ENCODE measurements at regions not wholly inside any gene's neighbourhood (a gene's known extent, or its start where the extent isn't known, plus 50 kb on each side); places are given as distances from the start of the nearest gene placed in this dataset.
A peak's percentile ranks its signal among the peaks of the same experiment; 100 is the strongest.
"Not testable (repeated sequence)": the region's sequence is repeated elsewhere in the genome, so short reads cannot be mapped to it uniquely, and the experiment has no call there.

DNA sequence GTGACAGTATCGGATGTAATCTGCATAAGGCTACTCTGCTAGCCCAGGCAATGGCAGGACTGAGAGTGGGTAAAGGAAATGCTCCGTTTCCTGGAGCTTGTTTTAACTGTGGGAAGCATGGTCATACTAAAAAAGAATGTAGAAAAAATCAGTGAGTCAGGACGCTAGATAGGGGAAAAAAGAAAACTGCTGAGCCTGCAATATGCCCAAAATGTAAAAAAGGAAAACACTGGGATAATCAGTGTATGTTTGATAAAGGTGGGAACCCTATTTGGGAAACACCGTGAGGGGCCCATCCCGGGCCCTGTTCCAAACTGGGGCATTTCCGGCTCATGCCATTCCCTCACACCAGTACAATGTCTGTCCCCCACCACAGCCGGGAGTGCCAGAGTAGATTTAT is 775.8 kb downstream of the ZPLD1 start:
- intact Hi-C loops (cut with DNase I), result no loop called here
- peaks cover 0 to 6% of the 10 kb centered on the region in 2 donors for H3K9me3 ChIP-seq

DNA sequence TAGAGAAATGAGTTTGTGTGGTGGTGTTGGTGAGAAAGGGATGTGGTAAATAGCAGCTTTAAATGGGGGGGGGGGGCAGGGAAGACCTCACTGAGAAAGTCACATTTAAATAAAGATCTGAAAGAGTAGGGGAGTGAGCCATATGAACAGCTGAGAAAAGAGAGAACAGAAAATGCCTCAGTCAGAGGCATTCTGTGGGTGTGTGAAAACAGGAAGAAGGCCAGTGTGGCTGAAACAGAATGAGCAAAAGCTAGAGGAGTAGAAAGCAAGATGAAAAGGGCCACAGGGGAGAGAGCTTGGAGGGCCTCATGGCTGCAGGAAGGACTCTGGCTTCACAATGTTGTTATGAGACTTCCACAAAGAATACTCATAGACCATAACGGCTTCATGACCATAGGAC is 783.3 kb downstream of the ZPLD1 start:
- TF ChIP-seq, protein P1, sequence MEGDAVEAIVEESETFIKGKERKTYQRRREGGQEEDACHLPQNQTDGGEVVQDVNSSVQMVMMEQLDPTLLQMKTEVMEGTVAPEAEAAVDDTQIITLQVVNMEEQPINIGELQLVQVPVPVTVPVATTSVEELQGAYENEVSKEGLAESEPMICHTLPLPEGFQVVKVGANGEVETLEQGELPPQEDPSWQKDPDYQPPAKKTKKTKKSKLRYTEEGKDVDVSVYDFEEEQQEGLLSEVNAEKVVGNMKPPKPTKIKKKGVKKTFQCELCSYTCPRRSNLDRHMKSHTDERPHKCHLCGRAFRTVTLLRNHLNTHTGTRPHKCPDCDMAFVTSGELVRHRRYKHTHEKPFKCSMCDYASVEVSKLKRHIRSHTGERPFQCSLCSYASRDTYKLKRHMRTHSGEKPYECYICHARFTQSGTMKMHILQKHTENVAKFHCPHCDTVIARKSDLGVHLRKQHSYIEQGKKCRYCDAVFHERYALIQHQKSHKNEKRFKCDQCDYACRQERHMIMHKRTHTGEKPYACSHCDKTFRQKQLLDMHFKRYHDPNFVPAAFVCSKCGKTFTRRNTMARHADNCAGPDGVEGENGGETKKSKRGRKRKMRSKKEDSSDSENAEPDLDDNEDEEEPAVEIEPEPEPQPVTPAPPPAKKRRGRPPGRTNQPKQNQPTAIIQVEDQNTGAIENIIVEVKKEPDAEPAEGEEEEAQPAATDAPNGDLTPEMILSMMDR (IDR thresholded peaks at IDR 0.05), result no peak
- ATAC-seq (no peak), DNase-seq (no peak)
- Histone ChIP-seq H3K36me3 (no peaks in the 10 kb centered on the region), H3K27ac (no peak overlapping the region), H3K9me3 (peaks cover 0 to 6% of the 10 kb centered on the region in 2 donors), H3K4me1 (no peaks in the 10 kb centered on the region), H3K27me3 (no peaks in the 10 kb centered on the region), H3K4me3 (no peak overlapping the region)
- intact Hi-C loops (cut with DNase I), result no loop called here

More for the DNA sequence above, 775.8 kb downstream of the ZPLD1 start:
- no peaks in the 10 kb centered on the region for H3K36me3 ChIP-seq
- H3K4me3 ChIP-seq, result no peak overlapping the region
- ATAC-seq (no peak), DNase-seq (no peak)
- no peaks in the 10 kb centered on the region for H3K4me1 ChIP-seq
- TF ChIP-seq, protein P1 (IDR thresholded peaks at IDR 0.05), result no peak
- H3K27me3 ChIP-seq, result no peaks in the 10 kb centered on the region
- H3K27ac ChIP-seq, result no peak overlapping the region

DNA sequence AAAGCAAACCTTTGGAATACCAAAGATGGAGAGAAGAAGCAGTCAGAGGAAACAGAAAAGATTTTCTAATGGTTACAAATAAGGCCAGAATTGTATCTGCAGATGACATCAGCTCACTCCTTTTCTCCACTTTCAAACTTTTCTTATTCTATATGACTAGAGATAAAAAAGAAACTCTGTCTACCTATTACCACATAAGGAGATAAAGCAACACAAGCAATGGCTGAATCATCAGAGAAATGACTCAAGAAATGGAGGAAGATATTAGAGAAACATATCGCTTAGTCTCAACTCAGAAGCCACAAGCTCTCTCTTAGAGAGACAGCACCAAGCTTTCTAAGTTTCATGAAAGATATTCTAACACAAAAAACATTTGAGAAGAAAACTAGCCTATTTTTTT is 784.0 kb downstream of the ZPLD1 start:
- peaks cover 0 to 6% of the 10 kb centered on the region in 2 donors for H3K9me3 ChIP-seq
- no peaks in the 10 kb centered on the region for H3K4me1 ChIP-seq
- no peak overlapping the region for H3K4me3 ChIP-seq
- H3K27me3 ChIP-seq, result no peaks in the 10 kb centered on the region
- TF ChIP-seq, protein P1 (IDR thresholded peaks at IDR 0.05), result no peak
- intact Hi-C loops (cut with DNase I), result no loop called here
- H3K27ac ChIP-seq, result no peak overlapping the region
- DNase-seq (no peak), ATAC-seq (no peak)
- H3K36me3 ChIP-seq, result no peaks in the 10 kb centered on the region

DNA sequence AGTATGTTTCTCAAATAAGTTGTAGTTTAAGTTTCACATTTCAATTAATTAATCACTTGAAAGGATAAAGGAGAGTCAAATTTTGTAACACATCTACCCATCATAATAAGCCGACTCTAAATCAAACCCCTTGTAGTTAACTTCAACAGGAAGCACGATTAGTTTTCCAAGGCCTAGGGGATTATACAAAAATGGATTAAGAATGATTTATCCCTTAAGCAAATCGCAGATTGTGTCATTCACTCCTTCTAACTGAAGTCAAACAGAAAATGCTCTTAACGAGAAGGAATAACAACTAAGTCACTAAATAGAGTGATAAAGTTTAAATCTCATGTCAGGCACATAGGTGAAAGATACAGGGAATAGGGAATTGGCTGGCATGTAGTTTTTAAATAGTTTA is 792.8 kb downstream of the ZPLD1 start:
- ATAC-seq (no peak), DNase-seq (no peak)
- intact Hi-C loops (cut with DNase I), result no loop called here
- Histone ChIP-seq H3K27ac (no peak overlapping the region), H3K36me3 (no peaks in the 10 kb centered on the region), H3K4me3 (no peak overlapping the region), H3K4me1 (no peaks in the 10 kb centered on the region), H3K9me3 (no peaks in the 10 kb centered on the region), H3K27me3 (no peaks in the 10 kb centered on the region)
- TF ChIP-seq, protein P1 (IDR thresholded peaks at IDR 0.05), result no peak

DNA sequence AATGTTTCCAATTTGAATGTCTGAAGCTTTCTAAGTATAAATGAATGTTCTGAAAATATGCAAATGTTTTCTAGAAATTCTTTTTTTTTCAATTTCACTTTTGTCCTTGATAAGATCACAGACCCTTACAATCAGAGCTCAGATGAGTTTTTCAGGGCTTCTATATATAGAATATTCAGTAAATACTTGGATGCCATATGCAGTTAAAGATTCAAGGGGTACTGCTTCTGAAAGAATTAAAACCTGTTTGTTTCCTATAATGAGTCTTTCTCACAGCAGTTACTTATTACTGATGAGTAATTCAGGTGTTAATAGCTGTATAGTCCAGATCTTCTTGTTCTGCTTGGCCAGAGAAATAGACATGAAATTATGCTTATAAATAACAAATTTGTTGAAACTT is 812.6 kb downstream of the ZPLD1 start:
- intact Hi-C loops (cut with DNase I), result no loop called here
- H3K9me3 ChIP-seq, result no peaks in the 10 kb centered on the region
- TF ChIP-seq, protein P1 (IDR thresholded peaks at IDR 0.05), result no peak
- H3K4me1 ChIP-seq, result no peaks in the 10 kb centered on the region
- ATAC-seq (no peak), DNase-seq (no peak)
- H3K4me3 ChIP-seq, result no peak overlapping the region
- H3K36me3 ChIP-seq, result no peaks in the 10 kb centered on the region
- H3K27me3 ChIP-seq, result no peaks in the 10 kb centered on the region
- no peak overlapping the region for H3K27ac ChIP-seq

DNA sequence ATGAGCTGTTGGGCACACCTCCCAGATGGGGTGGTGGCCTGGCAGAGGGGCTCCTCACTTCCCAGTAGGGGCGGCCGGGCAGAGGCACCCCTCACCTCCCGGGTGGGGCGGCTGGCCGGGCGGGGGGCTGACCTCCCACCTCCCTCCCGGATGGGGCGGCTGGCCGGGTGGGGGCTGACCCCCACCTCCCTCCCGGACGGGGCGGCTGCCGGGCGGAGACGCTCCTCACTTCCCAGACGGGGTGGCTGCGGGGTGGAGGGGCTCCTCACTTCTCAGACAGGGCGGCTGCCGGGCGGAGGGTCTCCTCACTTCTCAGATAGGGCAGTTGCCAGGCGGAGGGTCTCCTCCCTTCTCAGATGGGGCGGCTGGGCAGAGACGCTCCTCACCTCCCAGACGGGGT is 820.0 kb downstream of the ZPLD1 start:
- ATAC-seq; H3K27me3 ChIP-seq; H3K36me3 ChIP-seq; H3K9me3 ChIP-seq; intact Hi-C loops (cut with DNase I); H3K4me1 ChIP-seq; H3K4me3 ChIP-seq; H3K27ac ChIP-seq: not testable (repeated sequence)
- peak in 1 of 4 donors; percentile 75 for DNase-seq

Data from left lung (tissue), 4 donors.